Calu3 (cell line): ENCODE measurements at regions not wholly inside any gene's neighbourhood (a gene's known extent, or its start where the extent isn't known, plus 50 kb on each side); places are given as distances from the start of the nearest gene placed in this dataset.

ENCODE experiments used
- BruUV-seq: library from RNA; stranded (reverse); fragments of 400-500 nt; replicated peaks from 2 replicates; lab custom pipeline; 2021; lab: Mats Ljungman, UMichigan
- CTCF ChIA-PET: fragments of 300-600 bp; sonication (Branson Sonifier 250); formaldehyde crosslinking; loops from one replicate; lab custom pipeline; 2022; ENCODE audit warnings: antibody characterized with exemption; lab: Charles Lee
- DNase-seq: peaks from one replicate; pipeline ENCODE4 v3.0.0; 2022
- H3K27ac Mint-ChIP-seq: one replicate; pipeline ENCODE4 v1.8.0; 2022; ENCODE audit warnings: mixed read lengths; ENCODE audit not compliant: unreplicated experiment
- H3K27me3 Mint-ChIP-seq: one replicate; pipeline ENCODE4 v1.8.0; 2022; ENCODE audit warnings: mixed read lengths; ENCODE audit not compliant: unreplicated experiment
- H3K36me3 Mint-ChIP-seq: one replicate; pipeline ENCODE4 v1.8.0; 2022; ENCODE audit warnings: mild to moderate bottlenecking, moderate library complexity, mixed read lengths; ENCODE audit not compliant: insufficient read depth, unreplicated experiment
- H3K4me1 Mint-ChIP-seq: one replicate; pipeline ENCODE4 v1.8.0; 2022; ENCODE audit warnings: mild to moderate bottlenecking, low read depth, mixed read lengths; ENCODE audit not compliant: unreplicated experiment
- H3K4me3 Mint-ChIP-seq: one replicate; pipeline ENCODE4 v1.8.0; 2022; ENCODE audit warnings: mild to moderate bottlenecking, low read depth, moderate library complexity, mixed read lengths; ENCODE audit not compliant: unreplicated experiment
- H3K9me3 Mint-ChIP-seq: one replicate; pipeline ENCODE4 v1.8.0; 2022; ENCODE audit warnings: low read depth, mixed read lengths; ENCODE audit not compliant: unreplicated experiment
- CTCF ChIP-seq: fragments of 200-600 bp; IDR thresholded peaks from one replicate; pipeline ENCODE4 v1.8.0; 2022; ENCODE audit warnings: antibody characterized with exemption; ENCODE audit not compliant: unreplicated experiment
- intact Hi-C: fragments of 100-400 bp; cut with micrococcal nuclease; formaldehyde crosslinking; loops from one replicate; pipeline ENCODE4 v1.10.0; 2022; ENCODE audit not compliant: unreplicated experiment

GRCh38 chr1:244271004-244271403 is 180.7 kb downstream of the ADSS2 start:
- BruUV-seq = no TSS peak
- Mint-ChIP-seq H3K9me3 (peaks cover 5% of the 10 kb centered on the region), H3K27ac (no peak overlapping the region), H3K36me3 (peaks cover 10% of the 10 kb centered on the region), H3K27me3 (no peaks in the 10 kb centered on the region), H3K4me1 (peaks cover 33% of the 10 kb centered on the region), H3K4me3 (no peak overlapping the region)
- no peak for DNase-seq
- CTCF ChIA-PET = no interaction called here
- no peak for TF ChIP-seq CTCF
- intact Hi-C loops = loop anchor here (5.0 to 10.0 kb wide), 7 partner anchors 109 to 1816 kb away; partner anchors contain the start of gene ZBTB18

DNA sequence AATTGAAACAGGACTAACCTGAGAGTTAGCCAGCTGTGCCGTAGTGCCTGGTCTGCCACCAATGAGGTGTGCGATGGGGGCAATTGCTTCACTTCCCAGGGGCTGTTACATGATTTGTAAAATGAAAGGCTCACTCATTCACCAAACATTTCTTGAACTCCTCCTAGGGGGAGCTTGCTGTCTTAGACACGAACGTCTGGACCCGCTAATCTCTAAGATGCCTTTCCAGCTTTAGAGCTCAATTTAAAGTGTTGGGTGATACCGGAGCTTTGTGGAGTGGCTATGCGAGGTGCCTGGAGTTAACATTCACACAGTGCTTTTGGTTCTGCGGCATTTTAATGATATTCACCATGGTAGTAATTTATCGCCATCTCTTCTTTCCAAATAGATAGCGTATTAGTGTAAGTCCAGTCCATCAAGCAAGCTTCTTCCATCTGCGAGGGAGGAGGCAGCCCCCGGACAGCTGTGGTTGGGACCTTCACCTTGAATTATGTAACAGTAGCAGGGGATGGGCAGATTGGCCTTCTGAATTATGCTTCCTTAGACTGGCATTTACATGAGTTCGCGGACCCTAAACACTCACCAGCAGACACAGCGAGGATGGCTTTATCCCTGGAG is 179.9 kb downstream of the ADSS2 start:
- Mint-ChIP-seq H3K27ac (no peak overlapping the region), H3K4me1 (peaks cover 40% of the 10 kb centered on the region), H3K27me3 (no peaks in the 10 kb centered on the region), H3K9me3 (peaks cover 5% of the 10 kb centered on the region), H3K36me3 (peaks cover 10% of the 10 kb centered on the region), H3K4me3 (no peak overlapping the region)
- intact Hi-C loops = loop anchor here (2.0 to 10.0 kb wide), 8 partner anchors 109 to 1817 kb away; partner anchors contain the start of gene ZBTB18
- no peak for DNase-seq
- BruUV-seq = no TSS peak
- CTCF ChIA-PET = interaction anchor here (0.6 to 2.4 kb wide), 2 partner anchors 928 to 1447 kb away, joined by 3 to 10 read pairs; no protein-coding TSS in a partner anchor
- TF ChIP-seq CTCF = no peak

- Mint-ChIP-seq H3K27ac (peak overlapping the region; percentile 50), H3K9me3 (peaks cover 5% of the 10 kb centered on the region), H3K4me3 (no peak overlapping the region), H3K27me3 (no peaks in the 10 kb centered on the region), H3K36me3 (peaks cover 10% of the 10 kb centered on the region), H3K4me1 (peaks cover 41% of the 10 kb centered on the region)
- no TSS peak for BruUV-seq
- DNase-seq = peak; percentile 79
- CTCF ChIA-PET = interaction anchor here (0.7 to 2.4 kb wide), 2 partner anchors 287 to 929 kb away, joined by 3 to 10 read pairs; no protein-coding TSS in a partner anchor
- intact Hi-C loops = loop anchor here (1.0 to 10.0 kb wide), 11 partner anchors 110 to 1818 kb away; partner anchors contain the start of gene ZBTB18
- peak; percentile 97 for TF ChIP-seq CTCF
Observed at GRCh38 chr1:244272471-244273261, 179.0 kb downstream of the ADSS2 start.

GRCh38 chr1:244273262-244273844 is 178.4 kb downstream of the ADSS2 start:
- peak overlapping the region; percentile 50 for H3K27ac Mint-ChIP-seq
- H3K9me3 Mint-ChIP-seq = peaks cover 5% of the 10 kb centered on the region
- H3K27me3 Mint-ChIP-seq = no peaks in the 10 kb centered on the region
- intact Hi-C loops = loop anchor here (1.0 to 10.0 kb wide), 11 partner anchors 111 to 1819 kb away; partner anchors contain the start of gene ZBTB18
- H3K4me1 Mint-ChIP-seq = peaks cover 41% of the 10 kb centered on the region
- DNase-seq = no peak
- H3K4me3 Mint-ChIP-seq = no peak overlapping the region
- H3K36me3 Mint-ChIP-seq = peaks cover 10% of the 10 kb centered on the region
- BruUV-seq = no TSS peak
- no peak for TF ChIP-seq CTCF
- CTCF ChIA-PET = interaction anchor here (1.0 to 2.4 kb wide), 4 partner anchors 26 to 930 kb away, joined by 3 to 10 read pairs (median 4); no protein-coding TSS in a partner anchor
